ENCODE measurements at regions not wholly inside any gene's neighbourhood (a gene's known extent, or its start where the extent isn't known, plus 50 kb on each side); places are given as distances from the start of the nearest gene placed in this dataset.

- H3K36me3 ChIP-seq (ENCODE audit: insufficient read depth, low read length) = no peaks in the 10 kb centered on the region
- Mint-ChIP-seq H3K36me3 (ENCODE audit: low read depth) (no peaks in the 10 kb centered on the region), H3K4me1 (ENCODE audit: low read depth) (no peaks in the 10 kb centered on the region), H3K27ac (no peak overlapping the region), H3K9me3 (no peaks in the 10 kb centered on the region), H3K27me3 (no peaks in the 10 kb centered on the region), H3K4me3 (no peak overlapping the region)
- POLR2A ChIA-PET = no interaction called here
- no peak for DNase-seq
- H3K27ac ChIP-seq (ENCODE audit: low read depth in 1 of 2, low read length in 2 of 2) = no peak overlapping the region
- no peak overlapping the region for H3K4me3 ChIP-seq (ENCODE audit: low read length)
- H3K27me3 ChIP-seq (ENCODE audit: control insufficient read depth in 1 of 2, insufficient read depth in 2 of 2, low read length in 2 of 2) = no peaks in the 10 kb centered on the region
- CTCF ChIA-PET = no interaction called here
- intact Hi-C loops (cut with DNase I, micrococcal nuclease) = no loop called here
- TF ChIP-seq CTCF (IDR thresholded peaks at IDR 0.05) = no peak
- ATAC-seq (ENCODE audit: poor library complexity) = no peak
- no peaks in the 10 kb centered on the region for H3K9me3 ChIP-seq (ENCODE audit: control insufficient read depth in 1 of 2, insufficient read depth in 1 of 2, low read length in 2 of 2)
- H3K4me1 ChIP-seq (ENCODE audit: insufficient read depth, low read length) = no peaks in the 10 kb centered on the region
These were observed 438.0 kb downstream of the DTHD1 start for GRCh38 chr4:36719425-36719824.

GRCh38 chr4:36722986-36723385 lies 441.6 kb downstream of the DTHD1 start:
- intact Hi-C loops (cut with DNase I, micrococcal nuclease) = no loop called here
- Mint-ChIP-seq H3K4me1 (ENCODE audit: low read depth) (no peaks in the 10 kb centered on the region), H3K4me3 (no peak overlapping the region), H3K36me3 (ENCODE audit: low read depth) (no peaks in the 10 kb centered on the region), H3K9me3 (no peaks in the 10 kb centered on the region), H3K27me3 (no peaks in the 10 kb centered on the region), H3K27ac (no peak overlapping the region)
- no peak for TF ChIP-seq CTCF (IDR thresholded peaks at IDR 0.05)
- Histone ChIP-seq H3K27me3 (ENCODE audit: control insufficient read depth in 1 of 2, insufficient read depth in 2 of 2, low read length in 2 of 2) (no peaks in the 10 kb centered on the region), H3K4me1 (ENCODE audit: insufficient read depth, low read length) (no peaks in the 10 kb centered on the region), H3K36me3 (ENCODE audit: insufficient read depth, low read length) (no peaks in the 10 kb centered on the region), H3K9me3 (ENCODE audit: control insufficient read depth in 1 of 2, insufficient read depth in 1 of 2, low read length in 2 of 2) (no peaks in the 10 kb centered on the region), H3K4me3 (ENCODE audit: low read length) (no peak overlapping the region), H3K27ac (ENCODE audit: low read depth in 1 of 2, low read length in 2 of 2) (no peak overlapping the region)
- POLR2A ChIA-PET = no interaction called here
- CTCF ChIA-PET = no interaction called here
- DNase-seq = no peak
- ATAC-seq (ENCODE audit: poor library complexity) = no peak

- CTCF ChIA-PET = no interaction called here
- ATAC-seq (ENCODE audit: poor library complexity) (no peak), DNase-seq (no peak)
- Mint-ChIP-seq H3K27ac (no peak overlapping the region), H3K9me3 (no peaks in the 10 kb centered on the region), H3K27me3 (no peaks in the 10 kb centered on the region), H3K4me1 (ENCODE audit: low read depth) (no peaks in the 10 kb centered on the region), H3K4me3 (no peak overlapping the region), H3K36me3 (ENCODE audit: low read depth) (no peaks in the 10 kb centered on the region)
- no peak for TF ChIP-seq CTCF (IDR thresholded peaks at IDR 0.05)
- H3K27ac ChIP-seq (ENCODE audit: low read depth in 1 of 2, low read length in 2 of 2) = no peak overlapping the region
- POLR2A ChIA-PET = no interaction called here
- intact Hi-C loops (cut with DNase I, micrococcal nuclease) = no loop called here
- H3K36me3 ChIP-seq (ENCODE audit: insufficient read depth, low read length) = no peaks in the 10 kb centered on the region
- no peaks in the 10 kb centered on the region for H3K27me3 ChIP-seq (ENCODE audit: control insufficient read depth in 1 of 2, insufficient read depth in 2 of 2, low read length in 2 of 2)
- no peaks in the 10 kb centered on the region for H3K4me1 ChIP-seq (ENCODE audit: insufficient read depth, low read length)
- no peak overlapping the region for H3K4me3 ChIP-seq (ENCODE audit: low read length)
- H3K9me3 ChIP-seq (ENCODE audit: control insufficient read depth in 1 of 2, insufficient read depth in 1 of 2, low read length in 2 of 2) = no peaks in the 10 kb centered on the region
These were observed 452.9 kb downstream of the DTHD1 start for GRCh38 chr4:36734334-36734733.

Data from CD4-positive, alpha-beta T cell (primary cell).